Endothelial cell of umbilical vein (primary cell): ENCODE measurements at regions not wholly inside any gene's neighbourhood (a gene's known extent, or its start where the extent isn't known, plus 50 kb on each side); places are given as distances from the start of the nearest gene placed in this dataset.

Experiments used
- BruUV-seq: library from RNA; stranded (reverse); fragments of 400-500 nt; replicated peaks from 2 replicates; lab custom pipeline; 2021; lab: Mats Ljungman, UMichigan
- CTCF ChIA-PET: fragments of 300-600, 350-600 bp; sonication (Branson Sonifier 250); formaldehyde crosslinking; loops from one replicate; lab custom pipeline; 2021; ENCODE audit warnings: antibody characterized with exemption, inconsistent platforms; lab: Charles Lee
- POLR2A ChIA-PET: fragments of 300-600, 350-600 bp; sonication (Branson Sonifier 250); formaldehyde crosslinking; loops from one replicate; lab custom pipeline; 2021; ENCODE audit warnings: antibody characterized with exemption, inconsistent platforms; lab: Charles Lee
- DNase-seq: peaks from one replicate; pipeline ENCODE4 v3.0.0-alpha.2; 2011; ENCODE audit warnings: low read depth, low spot score
- FAIRE-seq: peaks from 2 replicates; lab custom pipeline; 2011; peaks lifted over from hg19 to GRCh38; lab: Jason Lieb, UNC
- H2AFZ ChIP-seq: 2 replicates; pipeline ENCODE4 v1.6.0; 2012; ENCODE audit warnings: low read depth, low read length, control low read depth, inconsistent platforms
- H3K27ac ChIP-seq: 2 replicates; pipeline ENCODE4 v1.5.1; 2011; ENCODE audit warnings: low read depth, mild to moderate bottlenecking, control low read depth, low read length, moderate library complexity; ENCODE audit not compliant: insufficient read depth
- H3K27me3 ChIP-seq, 2 experiments: 2 replicates each; pipeline versions ENCODE4 v1.6.0 to v1.6.1; 2011; ENCODE audit warnings: low read length in 2 of 2, mixed read lengths in 1 of 2; ENCODE audit not compliant: control insufficient read depth in 2 of 2, insufficient read depth in 2 of 2
- H3K36me3 ChIP-seq, 2 experiments: 2 replicates in 1 of 2; 3 replicates in 1 of 2; pipeline ENCODE4 v1.5.1; 2011; ENCODE audit warnings: low read length in 2 of 2, mild to moderate bottlenecking in 1 of 2, moderate library complexity in 1 of 2; ENCODE audit not compliant: control insufficient read depth in 2 of 2, insufficient read depth in 2 of 2; ENCODE audit errors: extremely low read depth in 1 of 2
- H3K4me1 ChIP-seq: 3 replicates; pipeline ENCODE4 v1.5.1; 2011; ENCODE audit warnings: mild to moderate bottlenecking, low read length; ENCODE audit not compliant: control insufficient read depth, insufficient read depth; ENCODE audit errors: extremely low read depth
- H3K4me2 ChIP-seq: 2 replicates; pipeline ENCODE4 v1.6.1; 2011; ENCODE audit warnings: low read length, control low read depth, mixed read lengths; ENCODE audit not compliant: insufficient read depth
- H3K4me3 ChIP-seq, 3 experiments: fragments of 200-600 bp in 1 of 3; sonication (generic), shearing (Covaris generic) in 1 of 3; replicated peaks in 1 of 3; 2 replicates each; pipeline ENCODE4 v1.5.1; 2011 to 2016; ENCODE audit warnings: control low read depth in 3 of 3, low read length in 3 of 3, mild to moderate bottlenecking in 2 of 3, inconsistent platforms in 1 of 3, low read depth in 1 of 3, moderate library complexity in 1 of 3; ENCODE audit not compliant: insufficient read depth in 1 of 3
- H3K79me2 ChIP-seq: 2 replicates; pipeline ENCODE4 v1.6.0; 2012; ENCODE audit warnings: low read length, inconsistent platforms; ENCODE audit not compliant: control insufficient read depth, insufficient read depth
- H3K9ac ChIP-seq: replicated peaks from 2 replicates; pipeline ENCODE3; 2011; ENCODE audit warnings: low read length, control low read depth; ENCODE audit not compliant: insufficient read depth; ENCODE audit errors: extremely low read depth
- H3K9me1 ChIP-seq: replicated peaks from 3 replicates; pipeline ENCODE4 v1.6.0; 2011; ENCODE audit warnings: mild to moderate bottlenecking, low read length; ENCODE audit not compliant: control insufficient read depth, insufficient read depth; ENCODE audit errors: extremely low read depth
- H3K9me3 ChIP-seq: replicated peaks from 2 replicates; pipeline ENCODE4 v1.5.1; 2012; ENCODE audit warnings: low read length, inconsistent platforms; ENCODE audit not compliant: control insufficient read depth, insufficient read depth
- H4K20me1 ChIP-seq: replicated peaks from 2 replicates; pipeline ENCODE3; 2011; ENCODE audit warnings: mild to moderate bottlenecking, low read length; ENCODE audit not compliant: control insufficient read depth, insufficient read depth; ENCODE audit errors: extremely low read depth
- CTCF ChIP-seq, 2 donors: IDR thresholded peaks; 1 replicate in 1 of 2; 2 replicates in 1 of 2; pipeline ENCODE4 v1.5.1; 2011; ENCODE audit warnings: low read length in 2 of 2, mild to moderate bottlenecking in 2 of 2, moderate library complexity in 2 of 2, control low read depth in 1 of 2, inconsistent platforms in 1 of 2, low read depth in 1 of 2; ENCODE audit not compliant: insufficient read depth in 1 of 2; ENCODE audit errors: extremely low read depth in 1 of 2
- EZH2 ChIP-seq: IDR thresholded peaks from 2 replicates; pipeline ENCODE4 v1.6.1; 2012; ENCODE audit warnings: borderline replicate concordance, low read depth, mild to moderate bottlenecking, moderate library complexity, low read length, inconsistent platforms; ENCODE audit not compliant: severe bottlenecking
- FOS ChIP-seq: IDR thresholded peaks from 2 replicates; pipeline ENCODE4 v1.6.1; 2011; ENCODE audit warnings: mild to moderate bottlenecking, low read length, moderate library complexity, borderline replicate concordance; ENCODE audit not compliant: insufficient read depth
- GATA2 ChIP-seq: IDR thresholded peaks from 2 replicates; pipeline ENCODE4 v1.7.0; 2011; ENCODE audit warnings: low read depth, mild to moderate bottlenecking, moderate library complexity, mixed read lengths, low read length; ENCODE audit not compliant: insufficient read length, insufficient read depth
- JUN ChIP-seq: IDR thresholded peaks from 2 replicates; pipeline ENCODE4 v1.6.1; 2011; ENCODE audit warnings: borderline replicate concordance, low read depth; ENCODE audit not compliant: insufficient read length, insufficient read depth
- MAX ChIP-seq: IDR thresholded peaks from 2 replicates; pipeline ENCODE4 v1.6.1; 2011; ENCODE audit not compliant: insufficient read depth, insufficient read length
- MYC ChIP-seq: IDR thresholded peaks from one replicate; pipeline ENCODE4 v1.6.1; 2011; ENCODE audit warnings: mild to moderate bottlenecking, low read depth, low read length
- POLR2A ChIP-seq: IDR thresholded peaks from 2 replicates; pipeline ENCODE4 v1.6.1; 2012; ENCODE audit warnings: low read depth, mild to moderate bottlenecking, control low read depth, low read length
- POLR2AphosphoS5 ChIP-seq: IDR thresholded peaks from 2 replicates; pipeline ENCODE4 v1.6.1; 2012; ENCODE audit warnings: low read depth, mild to moderate bottlenecking, control low read depth, low read length, moderate library complexity; ENCODE audit not compliant: insufficient read depth
- dilution Hi-C: fragments of 300-500 bp; cut with MboI; formaldehyde crosslinking; loops from one replicate; pipeline ENCODE4 v1.15.0; 2019; ENCODE audit warnings: low sequenced_read_pairs; ENCODE audit not compliant: extremely low pct_ligation_motif_present
- intact Hi-C: fragments of 100-400 bp; cut with micrococcal nuclease; formaldehyde crosslinking; loops from one replicate; pipeline ENCODE4 v1.10.0; 2022

GRCh38 chr22:49703990-49704344 is 123.7 kb downstream of the BRD1 start:
- intact Hi-C loops (no loop called here), dilution Hi-C loops (no loop called here)
- no peak for FAIRE-seq
- ChIA-PET POLR2A (no interaction called here), CTCF (no interaction called here)
- Histone ChIP-seq H4K20me1 (no peaks in the 10 kb centered on the region), H3K27ac (no peak overlapping the region), H3K27me3 (no peaks in the 10 kb centered on the region), H3K4me2 (no peak overlapping the region), H3K79me2 (no peaks in the 10 kb centered on the region), H3K4me3 (no peak overlapping the region), H3K4me1 (no peaks in the 10 kb centered on the region), H3K36me3 (no peaks in the 10 kb centered on the region), H3K9me1 (no peaks in the 10 kb centered on the region), H3K9me3 (no peaks in the 10 kb centered on the region), H2AFZ (no peak overlapping the region), H3K9ac (no peak overlapping the region)
- TF ChIP-seq EZH2 (no peak), MAX (no peak), JUN (no peak), POLR2A (no peak), FOS (no peak), MYC (no peak), CTCF (IDR thresholded peaks at IDR 0.05; ENCODE audit: extremely low read depth in 1 of 2, insufficient read depth in 1 of 2, low read depth in 1 of 2, low read length in 2 of 2) (no peak), POLR2AphosphoS5 (no peak), GATA2 (no peak)
- BruUV-seq = no TSS peak
- no peak for DNase-seq
